GM21717 (cell line): ENCODE measurements at regions not wholly inside any gene's neighbourhood (a gene's known extent, or its start where the extent isn't known, plus 50 kb on each side); places are given as distances from the start of the nearest gene placed in this dataset.
"Not testable (repeated sequence)": the region's sequence is repeated elsewhere in the genome, so short reads cannot be mapped to it uniquely, and the experiment has no call there.

Experiments
- ATAC-seq: cut with Tn5 transposase; IDR thresholded peaks from one replicate; pipeline ENCODE4 v1.9.1; 2021; ENCODE audit warnings: mild to moderate bottlenecking, moderate library complexity; ENCODE audit not compliant: unreplicated experiment

DNA sequence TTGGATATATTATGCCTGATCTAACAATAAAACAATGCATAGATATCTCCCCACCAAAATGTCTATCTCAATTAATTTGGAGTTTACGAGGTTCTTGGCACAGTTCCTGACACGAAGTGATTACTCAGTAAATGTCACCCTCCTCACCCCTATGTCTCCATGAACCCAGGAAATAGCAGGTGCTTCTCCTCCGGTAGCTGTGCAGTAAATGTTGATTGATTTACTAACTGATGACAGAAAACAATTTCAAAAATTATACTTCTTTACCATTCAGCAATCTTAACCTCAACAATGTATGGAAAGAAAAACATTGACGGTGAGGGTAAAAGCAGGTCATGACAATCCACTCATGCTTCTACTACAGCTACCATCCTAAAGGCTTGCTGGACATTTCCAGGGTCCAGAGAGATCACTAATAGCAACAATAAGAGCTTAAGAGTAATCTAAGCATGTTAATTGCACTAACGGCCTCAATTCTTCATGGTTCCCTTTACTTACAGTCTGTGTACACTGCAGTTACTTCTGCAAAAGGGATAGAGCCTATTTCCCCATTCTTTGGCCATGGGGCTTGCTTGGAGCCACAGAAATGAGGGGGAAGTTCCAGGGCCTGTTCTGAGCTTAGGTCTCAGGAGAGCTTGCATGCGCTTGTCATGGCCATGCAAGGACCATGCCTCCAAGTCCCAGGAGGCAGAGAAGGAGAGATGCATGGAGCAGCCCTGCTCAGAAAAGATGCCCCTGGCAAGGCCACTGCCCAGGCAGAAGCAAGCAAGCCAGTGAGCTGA is 222.6 kb downstream of the ATP6V0E2 start:
- not testable (repeated sequence) for ATAC-seq

DNA sequence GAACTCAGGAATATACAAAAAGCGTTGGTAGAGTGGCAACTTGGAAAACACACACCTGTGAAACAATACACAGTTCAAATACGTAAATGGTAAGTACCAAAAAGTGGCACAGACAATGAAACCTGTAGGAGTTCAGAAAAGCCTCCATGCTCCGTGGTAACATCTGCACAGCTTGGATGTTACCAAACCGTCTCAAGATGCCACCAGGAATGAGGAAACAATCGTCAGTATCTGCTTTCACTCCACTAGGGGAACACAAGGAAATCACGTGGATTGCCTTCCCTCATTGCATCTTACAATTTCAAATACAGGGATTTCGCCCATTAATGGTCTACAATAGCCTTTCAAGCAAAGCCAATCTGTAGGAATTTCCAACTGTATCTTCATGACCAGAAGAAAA is 224.6 kb upstream of the LRRC61 start:
- ATAC-seq, result not testable (repeated sequence)

DNA sequence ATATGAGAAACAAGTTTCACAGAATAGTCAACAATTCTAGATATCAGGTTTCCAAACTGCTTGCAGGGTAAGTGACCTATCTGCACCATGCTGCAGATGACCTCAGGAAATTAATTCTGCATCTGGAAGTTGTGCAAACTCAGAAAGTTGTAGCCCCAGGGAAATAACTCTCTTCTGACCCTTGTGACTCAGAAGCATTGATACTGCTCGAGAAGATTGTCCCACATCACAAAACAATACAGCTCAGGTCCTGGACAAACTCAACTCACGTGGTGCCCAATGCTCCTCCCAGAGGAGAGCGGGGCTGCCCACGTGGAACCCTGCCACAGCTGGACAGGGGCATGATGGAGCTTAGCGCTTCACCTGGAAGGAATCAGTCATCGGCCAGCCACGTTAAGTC is 221.9 kb upstream of the LRRC61 start:
- ATAC-seq, result not testable (repeated sequence)

DNA sequence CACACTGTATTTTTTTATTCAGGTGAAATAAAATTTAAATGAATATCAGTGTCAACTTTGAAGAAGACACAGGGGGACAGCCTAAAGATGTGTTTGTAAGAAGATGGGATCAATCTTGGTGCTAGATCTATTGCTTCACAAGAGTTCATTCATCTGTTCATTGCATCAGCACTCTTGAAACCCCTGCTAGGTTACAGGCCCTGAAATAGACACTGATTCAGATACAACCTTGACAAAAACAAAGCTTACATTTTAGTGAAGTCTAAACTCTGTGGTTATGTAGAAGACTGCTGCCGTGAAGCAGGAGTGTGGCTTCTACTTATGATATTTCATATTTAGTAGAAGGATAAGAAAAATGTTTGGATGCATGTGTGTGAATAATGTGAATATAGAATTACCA is 215.9 kb upstream of the LRRC61 start:
- not testable (repeated sequence) for ATAC-seq

DNA sequence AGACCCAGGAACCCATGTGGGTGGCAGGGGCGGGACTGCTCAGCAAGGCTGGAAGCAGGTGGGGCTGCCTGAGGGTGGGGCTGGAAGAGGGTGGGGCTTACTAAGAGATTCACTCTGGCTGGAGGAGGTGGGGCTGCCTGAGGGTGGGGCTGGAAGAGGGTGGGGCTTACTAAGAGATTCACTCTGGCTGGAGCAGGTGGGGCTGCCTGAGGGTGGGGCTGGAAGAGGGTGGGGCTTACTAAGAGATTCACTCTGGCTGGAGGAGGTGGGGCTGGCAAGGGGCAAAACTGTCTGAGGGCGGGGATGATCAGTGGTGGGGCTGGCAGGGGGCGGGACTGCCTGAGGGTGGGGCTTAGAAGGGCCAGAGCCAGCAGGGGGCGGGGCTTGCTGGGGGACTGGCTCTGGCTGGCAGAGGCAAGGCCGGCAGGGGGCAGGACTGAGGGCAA is 212.8 kb upstream of the LRRC61 start:
- not testable (repeated sequence) for ATAC-seq

DNA sequence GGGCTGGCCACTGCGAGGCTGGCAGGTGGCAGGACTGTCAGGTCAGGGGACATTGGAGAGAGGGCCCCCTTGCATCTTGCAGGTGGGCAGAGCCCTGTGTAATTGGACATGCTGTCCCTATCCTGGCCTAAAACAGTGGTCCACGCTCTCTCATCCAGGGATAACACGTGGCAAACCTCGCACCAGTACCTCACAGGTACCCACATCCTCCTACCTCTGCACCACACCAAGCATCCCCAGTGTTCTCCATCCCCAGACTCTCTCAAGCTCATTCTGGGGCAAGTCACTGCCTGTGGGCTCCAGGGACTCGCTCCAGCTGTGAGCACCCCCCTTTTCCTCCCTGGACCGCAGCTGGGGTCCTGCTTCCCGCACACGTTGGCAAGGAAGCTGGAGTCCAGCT is 212.3 kb upstream of the LRRC61 start:
- ATAC-seq, result not testable (repeated sequence)

DNA sequence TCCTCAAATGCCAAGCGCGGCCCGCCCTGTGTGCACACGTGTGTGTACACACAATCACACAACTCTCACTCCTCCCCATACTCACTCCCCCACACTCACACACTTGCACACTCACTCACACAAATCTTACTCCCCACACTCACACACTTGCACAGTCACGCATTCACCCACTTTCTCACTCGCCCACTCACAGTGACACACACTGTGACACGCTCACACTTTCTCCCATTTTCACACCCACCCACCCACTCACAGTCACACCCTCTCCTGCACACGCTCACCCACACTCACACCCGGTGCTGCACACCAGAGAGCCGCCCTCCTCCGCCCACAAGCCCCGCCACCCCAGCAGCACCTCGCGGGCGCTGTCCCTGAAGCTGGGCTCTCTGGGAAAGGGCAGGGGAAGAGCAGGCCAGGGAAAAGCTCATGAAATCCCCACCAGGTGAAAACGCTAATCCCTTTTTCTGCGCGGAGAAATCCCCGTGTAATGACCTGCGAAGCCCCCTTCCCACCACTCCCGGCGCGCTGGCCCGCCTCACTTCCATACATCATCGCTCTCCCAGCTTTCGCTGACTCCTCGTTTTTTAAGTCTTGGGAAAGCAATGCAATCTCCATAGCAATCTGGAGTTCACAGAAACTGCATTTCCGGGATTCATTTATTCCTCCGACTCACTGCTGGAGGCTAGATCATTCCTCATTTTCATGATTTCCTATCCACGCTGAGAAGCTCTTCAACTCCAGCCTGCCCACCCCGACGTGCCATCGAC is 211.6 kb upstream of the LRRC61 start:
- not testable (repeated sequence) for ATAC-seq

DNA sequence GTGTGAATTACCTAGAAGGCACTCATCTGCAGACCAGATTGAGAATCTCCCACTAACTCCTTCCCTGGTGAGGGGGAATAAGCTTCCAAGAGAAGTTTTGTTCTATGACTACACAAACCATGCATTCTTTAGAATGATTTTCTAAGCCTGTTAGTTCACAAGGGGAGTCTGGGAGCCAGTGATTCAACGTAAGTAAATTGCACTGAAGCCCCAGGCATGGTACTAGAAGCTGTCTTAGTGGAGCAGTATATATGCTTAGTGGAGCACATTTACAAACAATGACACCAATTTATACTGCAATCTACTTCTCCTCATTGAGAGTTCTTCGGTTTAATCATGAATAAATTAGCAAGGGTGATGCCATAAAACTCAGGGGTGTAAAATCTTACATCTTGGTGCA is 209.9 kb upstream of the LRRC61 start:
- ATAC-seq, result not testable (repeated sequence)

DNA sequence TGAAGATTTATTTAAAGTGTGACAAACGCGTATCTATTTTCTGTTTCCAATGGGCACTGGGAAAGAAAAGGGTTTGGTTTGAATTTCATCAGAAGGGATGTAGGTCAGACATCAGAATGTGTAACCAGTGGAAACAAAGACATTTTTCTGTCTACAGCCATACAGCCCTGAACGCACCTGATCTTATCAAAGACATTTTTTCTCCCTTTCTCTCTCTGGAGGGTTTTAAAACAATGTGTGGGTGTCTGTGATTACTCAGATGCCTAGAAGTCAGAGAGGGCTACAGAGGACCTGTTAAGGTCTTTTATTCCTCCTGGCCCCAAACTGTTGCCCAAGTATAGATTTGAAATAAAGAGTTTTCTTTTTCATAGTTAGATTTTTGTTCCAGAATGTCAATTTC is 208.6 kb upstream of the LRRC61 start:
- ATAC-seq, result not testable (repeated sequence)

DNA sequence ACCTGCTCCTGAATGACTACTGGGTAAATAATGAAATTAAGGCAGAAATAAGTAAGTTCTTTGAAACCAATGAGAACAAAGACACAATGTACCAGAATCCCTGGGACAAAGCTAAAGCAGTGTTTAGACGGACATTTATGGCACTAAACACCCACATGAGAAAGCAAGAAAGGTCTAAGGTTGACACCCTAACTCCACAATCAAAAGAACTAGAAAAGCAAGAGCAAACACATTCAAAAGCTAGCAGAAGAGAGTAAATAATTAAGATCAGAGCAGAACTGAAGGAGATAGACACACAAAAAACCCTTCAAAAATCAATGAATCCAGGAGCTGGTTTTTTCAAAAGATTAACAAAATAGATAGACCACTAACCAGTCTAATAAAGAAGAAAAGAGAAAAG is 203.2 kb upstream of the LRRC61 start:
- ATAC-seq, result not testable (repeated sequence)

DNA sequence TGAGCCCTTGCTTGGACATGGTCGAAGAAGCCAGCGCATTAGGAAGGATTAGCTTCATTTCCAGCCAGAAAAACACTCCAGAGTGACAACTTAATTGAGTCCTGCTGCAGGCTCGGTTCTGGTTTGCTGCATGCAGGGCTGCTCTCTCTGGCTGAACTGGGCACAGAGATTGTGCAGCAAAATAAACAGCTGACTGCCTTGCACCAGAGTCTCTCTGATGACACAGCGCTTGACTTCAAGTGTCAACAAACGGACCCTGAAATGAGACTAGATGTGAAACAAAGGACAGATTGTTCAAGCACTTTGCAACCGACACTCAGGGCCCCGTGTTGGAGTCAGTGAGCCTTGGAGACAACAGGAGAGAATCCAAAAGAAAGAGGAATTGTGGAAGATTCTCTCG is 197.3 kb upstream of the LRRC61 start:
- ATAC-seq, result not testable (repeated sequence)

DNA sequence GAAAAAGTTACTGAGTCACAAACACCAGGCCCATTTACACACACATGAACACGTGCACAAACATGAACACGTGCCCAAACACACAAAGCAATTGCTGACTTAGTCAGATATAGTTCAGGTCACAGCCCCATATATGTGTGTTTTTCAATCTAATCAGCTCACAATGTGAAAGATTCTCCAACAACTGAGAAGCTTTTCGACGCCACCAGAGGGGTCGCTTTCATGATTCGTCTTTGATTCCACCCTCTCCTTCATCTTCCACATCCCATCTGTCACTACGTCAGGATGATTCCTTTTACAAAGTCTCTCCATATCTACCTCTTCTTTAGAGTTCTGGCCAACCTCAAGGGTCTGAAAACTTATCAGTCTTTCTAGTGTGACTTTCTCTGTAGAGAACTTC is 188.7 kb upstream of the LRRC61 start:
- ATAC-seq, result not testable (repeated sequence)

DNA sequence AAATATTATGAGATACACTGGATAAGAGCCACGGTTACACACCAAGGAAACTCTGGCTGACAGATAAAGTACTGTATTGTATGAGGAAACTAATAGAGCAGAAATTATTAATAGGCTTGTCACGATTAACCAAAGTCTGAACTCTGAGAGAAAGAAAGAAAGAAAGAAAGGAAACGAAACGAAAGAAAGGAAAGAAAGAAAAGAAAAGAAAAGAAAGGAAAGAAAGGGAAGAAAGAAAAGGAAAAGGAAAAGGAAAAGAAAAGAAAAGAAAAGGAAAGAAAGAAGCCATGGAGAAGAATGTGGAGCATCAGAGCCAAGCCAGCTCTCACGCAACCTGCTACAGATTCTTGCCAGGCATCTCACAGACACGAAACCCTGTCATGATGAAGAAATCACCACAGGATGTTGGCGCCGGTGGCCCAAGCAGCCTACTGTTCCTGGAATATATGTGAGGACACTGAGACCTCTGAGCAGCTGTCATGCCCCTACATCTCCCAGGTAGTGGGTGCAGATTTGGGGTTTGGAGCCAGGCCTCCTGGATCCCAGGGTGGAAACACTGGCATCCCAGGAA is 187.4 kb upstream of the LRRC61 start:
- not testable (repeated sequence) for ATAC-seq

DNA sequence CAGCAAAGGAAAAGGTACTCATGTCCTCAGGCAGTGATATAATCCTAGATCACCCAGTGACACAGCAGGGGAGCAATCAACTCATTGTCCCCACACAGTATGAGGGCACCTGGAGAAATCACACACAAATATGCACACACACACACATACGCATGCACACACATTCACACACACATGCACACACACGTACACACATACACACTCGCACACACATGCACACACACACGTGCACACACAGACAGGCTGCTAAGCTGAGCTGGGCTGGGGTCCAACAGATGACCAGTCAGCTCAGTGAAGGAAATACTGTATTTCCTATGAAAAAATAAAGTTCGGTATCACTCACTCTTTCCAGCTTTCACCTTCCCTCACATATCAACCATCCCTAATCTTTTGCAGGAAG is 183.3 kb upstream of the LRRC61 start:
- not testable (repeated sequence) for ATAC-seq

DNA sequence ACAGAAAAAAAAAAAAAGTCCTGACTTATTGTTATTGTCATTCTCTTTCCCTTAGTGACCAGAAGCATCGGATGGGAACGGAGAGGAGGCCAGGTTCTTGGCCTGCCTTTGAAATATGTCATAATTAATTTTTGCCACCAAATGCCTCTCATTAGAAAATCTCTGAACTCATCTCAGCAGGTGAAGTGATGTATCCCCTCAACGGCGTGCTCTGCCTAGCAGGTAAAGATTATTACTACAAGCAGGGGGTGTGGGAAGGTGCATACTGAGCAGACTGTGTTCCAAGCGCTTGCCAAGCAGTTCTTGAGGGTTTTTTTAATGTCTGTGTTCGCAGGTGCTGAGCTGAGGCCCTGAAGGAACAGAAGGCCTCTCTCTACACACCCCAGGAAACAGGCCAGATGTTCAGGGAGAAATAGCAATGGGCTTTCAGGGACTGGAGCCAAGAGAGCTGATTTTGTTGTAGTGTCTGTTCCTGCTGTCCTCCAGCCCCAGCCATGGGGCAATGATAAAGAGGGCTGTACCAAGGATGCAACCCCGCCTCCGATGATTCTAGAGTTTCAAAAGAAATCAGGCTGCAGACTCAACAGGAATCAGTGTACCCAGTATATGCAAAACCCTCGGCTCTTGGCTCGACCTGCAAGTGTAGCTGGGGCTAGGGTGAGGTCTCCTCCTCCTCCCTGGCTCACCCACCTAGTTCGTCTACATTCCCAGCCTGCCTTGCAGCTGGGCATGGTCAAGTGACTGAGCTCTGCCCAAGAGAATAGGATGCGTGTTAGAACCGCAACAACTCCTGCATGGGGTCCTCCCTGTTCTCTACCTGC is 181.4 kb upstream of the LRRC61 start:
- ATAC-seq, result not testable (repeated sequence)

DNA sequence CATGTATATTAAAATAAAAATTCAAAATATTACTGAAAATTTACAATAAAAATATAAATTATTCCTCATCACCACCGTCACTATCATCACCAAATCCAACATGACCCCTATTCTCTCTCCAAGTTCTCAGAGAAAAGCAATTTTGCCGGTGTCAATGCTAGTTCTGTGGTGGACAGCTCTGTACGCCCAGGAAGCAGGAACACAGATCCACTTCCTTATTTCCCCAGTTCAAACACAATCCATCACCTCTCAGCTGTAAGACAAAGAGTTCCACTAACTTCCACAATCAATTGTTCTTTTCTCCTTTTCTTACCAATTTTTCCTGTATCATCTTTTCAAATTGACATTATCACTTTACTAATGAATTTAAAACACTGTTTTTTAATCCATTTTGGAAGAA is 177.0 kb upstream of the LRRC61 start:
- ATAC-seq, result not testable (repeated sequence)

DNA sequence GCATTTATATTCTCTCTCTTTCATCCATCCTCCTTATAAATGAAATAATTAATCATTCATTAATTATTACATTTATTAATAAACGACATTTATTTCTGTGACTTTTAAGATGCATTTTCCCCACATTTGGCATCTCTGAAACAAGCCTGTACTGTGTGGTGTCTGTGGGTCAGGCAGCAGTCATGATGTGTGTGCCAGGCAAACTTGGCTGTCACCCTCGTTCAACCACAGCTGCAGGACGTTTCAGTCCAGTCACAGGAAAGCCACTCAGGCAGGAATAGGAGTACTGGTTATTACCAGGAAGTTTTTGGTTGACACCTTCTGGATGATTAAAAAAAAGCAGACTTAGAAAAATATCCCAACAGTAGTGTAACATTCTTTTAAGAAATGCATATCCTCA is 175.6 kb upstream of the LRRC61 start:
- ATAC-seq, result not testable (repeated sequence)

DNA sequence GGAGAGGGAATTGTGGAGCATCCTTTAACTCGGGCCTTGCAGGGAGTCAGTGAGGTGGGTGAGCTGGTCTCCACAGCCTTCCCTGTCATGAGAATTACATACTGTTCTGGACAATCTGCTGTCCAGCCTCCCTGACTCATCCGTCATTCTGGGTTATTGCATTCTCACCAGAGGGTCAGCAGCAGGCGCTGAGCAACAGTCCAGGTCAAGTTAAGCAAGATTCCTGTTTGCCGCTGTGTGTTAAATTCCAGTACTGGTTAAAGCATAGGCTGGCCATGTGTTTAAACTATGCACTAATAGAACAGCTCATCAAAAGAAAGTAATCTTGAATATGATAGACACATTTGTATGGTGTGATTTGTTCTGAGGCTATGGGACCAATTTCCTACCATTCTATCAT is 167.1 kb upstream of the LRRC61 start:
- not testable (repeated sequence) for ATAC-seq

DNA sequence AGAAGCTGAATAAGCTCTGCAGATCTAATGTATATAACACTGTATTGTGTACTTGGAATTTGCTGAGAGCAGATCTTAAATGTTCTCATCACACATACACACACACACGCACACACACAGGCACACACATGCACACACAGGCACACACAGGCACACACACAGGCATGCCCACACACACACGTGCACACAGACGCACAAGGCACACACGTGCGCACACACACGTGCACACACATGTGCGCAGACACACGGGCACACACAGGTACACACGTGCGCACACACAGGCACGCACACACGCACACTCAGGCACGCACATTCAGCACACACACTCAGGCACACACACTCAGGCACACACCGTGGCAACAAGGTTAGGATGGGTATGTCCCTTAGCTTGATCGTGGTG is 164.5 kb upstream of the LRRC61 start:
- ATAC-seq, result not testable (repeated sequence)

DNA sequence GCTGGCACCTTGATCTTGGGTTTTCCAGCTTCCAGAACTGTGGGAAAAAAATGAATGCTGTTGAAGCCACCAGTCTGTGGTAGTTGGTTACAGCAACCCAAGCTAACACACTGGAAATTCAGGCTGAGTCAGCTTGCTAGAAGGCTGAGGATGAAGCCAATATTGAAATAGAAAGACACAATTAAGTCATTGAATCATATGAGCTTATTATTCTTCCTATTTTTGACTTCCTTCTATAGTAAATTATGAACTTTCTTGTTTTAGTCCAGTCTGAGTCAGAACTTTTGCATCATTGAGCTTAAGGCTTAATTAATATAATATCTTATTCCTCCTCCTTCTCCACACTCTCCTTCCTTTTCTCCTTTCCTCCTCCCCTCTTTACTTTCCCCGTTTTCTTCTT is 153.6 kb upstream of the LRRC61 start:
- not testable (repeated sequence) for ATAC-seq
